ENCODE measurements at regions not wholly inside any gene's neighbourhood (a gene's known extent, or its start where the extent isn't known, plus 50 kb on each side); places are given as distances from the start of the nearest gene placed in this dataset.

GRCh38 chr2:196558497-196558896 lies 81.0 kb upstream of the CCDC150 start:
- in situ Hi-C loops (cut with MboI; ENCODE audit: low sequenced_read_pairs), result no loop called here

- in situ Hi-C loops (cut with MboI; ENCODE audit: low sequenced_read_pairs), result no loop called here
Observed at GRCh38 chr2:196563876-196564275, 75.6 kb upstream of the CCDC150 start.

GRCh38 chr2:196565106-196565765 lies 74.3 kb upstream of the CCDC150 start:
- in situ Hi-C loops (cut with MboI; ENCODE audit: low sequenced_read_pairs), result no loop called here

- in situ Hi-C loops (cut with MboI; ENCODE audit: low sequenced_read_pairs), result no loop called here
Observed at GRCh38 chr2:196565982-196566381, 73.5 kb upstream of the CCDC150 start.

- in situ Hi-C loops (cut with MboI; ENCODE audit: low sequenced_read_pairs), result no loop called here
Observed at GRCh38 chr2:196566961-196567666, 72.4 kb upstream of the CCDC150 start.

GRCh38 chr2:196568506-196568905 lies 71.0 kb upstream of the CCDC150 start:
- in situ Hi-C loops (cut with MboI; ENCODE audit: low sequenced_read_pairs), result no loop called here

- in situ Hi-C loops (cut with MboI; ENCODE audit: low sequenced_read_pairs), result no loop called here
Observed at GRCh38 chr2:196584903-196585302, 54.6 kb upstream of the CCDC150 start.

- in situ Hi-C loops (cut with MboI; ENCODE audit: low sequenced_read_pairs), result no loop called here
Observed at GRCh38 chr2:196586511-196586991, 53.0 kb upstream of the CCDC150 start.

- in situ Hi-C loops (cut with MboI; ENCODE audit: low sequenced_read_pairs), result no loop called here
Observed at GRCh38 chr2:196587056-196587455, 52.5 kb upstream of the CCDC150 start.

- in situ Hi-C loops (cut with MboI; ENCODE audit: low sequenced_read_pairs), result no loop called here
Observed at GRCh38 chr2:196587739-196588138, 51.8 kb upstream of the CCDC150 start.

GRCh38 chr2:196589419-196589818 lies 50.1 kb upstream of the CCDC150 start:
- in situ Hi-C loops (cut with MboI; ENCODE audit: low sequenced_read_pairs), result no loop called here
